Rectal smooth muscle tissue (tissue), 1 donor: ENCODE measurements at regions not wholly inside any gene's neighbourhood (a gene's known extent, or its start where the extent isn't known, plus 50 kb on each side); places are given as distances from the start of the nearest gene placed in this dataset.

ENCODE experiments used
- H3K27ac ChIP-seq: one replicate; pipeline ENCODE4 v1.7.0; 2013; ENCODE audit warnings: low read depth, low read length, inconsistent platforms
- H3K27me3 ChIP-seq: one replicate; pipeline ENCODE4 v1.7.0; 2013; ENCODE audit warnings: low read length; ENCODE audit not compliant: control insufficient read depth, insufficient read depth
- H3K36me3 ChIP-seq: one replicate; pipeline ENCODE4 v1.7.0; 2013; ENCODE audit warnings: low read length; ENCODE audit not compliant: control insufficient read depth, insufficient read depth
- H3K4me1 ChIP-seq: one replicate; pipeline ENCODE4 v1.7.0; 2013; ENCODE audit warnings: low read length; ENCODE audit not compliant: control insufficient read depth, insufficient read depth
- H3K4me3 ChIP-seq: one replicate; pipeline ENCODE4 v1.7.0; 2013; ENCODE audit warnings: low read length
- H3K9ac ChIP-seq: one replicate; pipeline ENCODE4 v1.7.0; 2013; ENCODE audit warnings: low read length

GRCh38 chr18:76643996-76644395 lies 149.0 kb upstream of the ZNF516 start:
- no peaks in the 10 kb centered on the region for H3K27me3 ChIP-seq
- H3K4me1 ChIP-seq: no peaks in the 10 kb centered on the region
- no peak overlapping the region for H3K9ac ChIP-seq
- H3K36me3 ChIP-seq: no peaks in the 10 kb centered on the region
- no peak overlapping the region for H3K27ac ChIP-seq
- no peak overlapping the region for H3K4me3 ChIP-seq

DNA sequence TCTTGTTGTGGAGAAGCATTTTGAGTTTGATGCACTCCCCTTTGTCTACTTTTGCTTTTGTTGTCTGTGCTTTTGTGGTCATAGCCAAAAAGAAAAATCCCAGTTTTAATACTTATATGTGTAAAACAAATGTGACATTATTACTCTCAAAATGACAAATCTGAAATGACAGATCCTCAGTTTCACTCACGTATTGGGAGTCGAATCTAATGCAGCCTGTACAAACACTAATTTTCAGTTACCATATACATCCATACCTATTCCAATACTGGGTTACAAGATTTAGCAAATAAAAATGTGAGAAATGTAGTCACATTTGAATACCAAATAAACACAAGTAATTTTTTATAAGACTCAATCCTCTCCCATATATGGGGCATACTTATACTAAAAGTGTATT lies 148.2 kb upstream of the ZNF516 start:
- no peak overlapping the region for H3K9ac ChIP-seq
- no peaks in the 10 kb centered on the region for H3K36me3 ChIP-seq
- H3K4me1 ChIP-seq: no peaks in the 10 kb centered on the region
- no peak overlapping the region for H3K4me3 ChIP-seq
- no peaks in the 10 kb centered on the region for H3K27me3 ChIP-seq
- no peak overlapping the region for H3K27ac ChIP-seq

GRCh38 chr18:76640438-76640837 lies 145.4 kb upstream of the ZNF516 start:
- H3K4me3 ChIP-seq: no peak overlapping the region
- no peaks in the 10 kb centered on the region for H3K27me3 ChIP-seq
- H3K9ac ChIP-seq: no peak overlapping the region
- H3K4me1 ChIP-seq: no peaks in the 10 kb centered on the region
- no peak overlapping the region for H3K27ac ChIP-seq
- no peaks in the 10 kb centered on the region for H3K36me3 ChIP-seq

- no peak overlapping the region for H3K4me3 ChIP-seq
- no peaks in the 10 kb centered on the region for H3K27me3 ChIP-seq
- no peak overlapping the region for H3K27ac ChIP-seq
- no peak overlapping the region for H3K9ac ChIP-seq
- H3K4me1 ChIP-seq: no peaks in the 10 kb centered on the region
- H3K36me3 ChIP-seq: no peaks in the 10 kb centered on the region
These were observed 139.5 kb upstream of the ZNF516 start for GRCh38 chr18:76634564-76634963.

GRCh38 chr18:76633588-76634269 lies 138.7 kb upstream of the ZNF516 start:
- no peak overlapping the region for H3K9ac ChIP-seq
- no peaks in the 10 kb centered on the region for H3K27me3 ChIP-seq
- no peak overlapping the region for H3K27ac ChIP-seq
- H3K4me1 ChIP-seq: no peaks in the 10 kb centered on the region
- no peak overlapping the region for H3K4me3 ChIP-seq
- no peaks in the 10 kb centered on the region for H3K36me3 ChIP-seq

GRCh38 chr18:76627444-76627843 lies 132.4 kb upstream of the ZNF516 start:
- Histone ChIP-seq H3K4me1 (no peaks in the 10 kb centered on the region), H3K9ac (no peak overlapping the region), H3K36me3 (no peaks in the 10 kb centered on the region), H3K27ac (no peak overlapping the region), H3K27me3 (no peaks in the 10 kb centered on the region), H3K4me3 (no peak overlapping the region)

DNA sequence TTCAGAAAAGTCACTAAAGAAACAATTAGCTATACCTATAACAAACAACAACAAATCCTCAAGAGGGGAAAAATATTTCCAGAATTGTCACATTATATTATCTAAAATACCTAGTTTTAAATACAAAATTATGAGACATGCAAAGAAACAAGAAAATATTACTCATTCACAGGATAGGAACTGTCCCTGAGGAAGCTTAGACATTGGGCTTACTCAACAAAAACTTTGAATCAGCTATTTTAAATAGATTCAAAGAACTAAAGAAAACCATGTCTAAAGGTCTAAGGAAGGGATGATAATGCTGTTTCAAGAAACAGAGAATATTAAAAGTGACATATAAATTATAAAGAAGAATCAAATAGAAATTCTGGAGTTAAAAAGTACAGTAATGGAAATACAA lies 131.9 kb upstream of the ZNF516 start:
- Histone ChIP-seq H3K27ac (no peak overlapping the region), H3K4me3 (no peak overlapping the region), H3K4me1 (no peaks in the 10 kb centered on the region), H3K9ac (no peak overlapping the region), H3K27me3 (no peaks in the 10 kb centered on the region), H3K36me3 (no peaks in the 10 kb centered on the region)

GRCh38 chr18:76622651-76623050 lies 127.6 kb upstream of the ZNF516 start:
- Histone ChIP-seq H3K4me1 (peaks cover 11% of the 10 kb centered on the region), H3K9ac (no peak overlapping the region), H3K27me3 (no peaks in the 10 kb centered on the region), H3K36me3 (no peaks in the 10 kb centered on the region), H3K27ac (no peak overlapping the region), H3K4me3 (no peak overlapping the region)

DNA sequence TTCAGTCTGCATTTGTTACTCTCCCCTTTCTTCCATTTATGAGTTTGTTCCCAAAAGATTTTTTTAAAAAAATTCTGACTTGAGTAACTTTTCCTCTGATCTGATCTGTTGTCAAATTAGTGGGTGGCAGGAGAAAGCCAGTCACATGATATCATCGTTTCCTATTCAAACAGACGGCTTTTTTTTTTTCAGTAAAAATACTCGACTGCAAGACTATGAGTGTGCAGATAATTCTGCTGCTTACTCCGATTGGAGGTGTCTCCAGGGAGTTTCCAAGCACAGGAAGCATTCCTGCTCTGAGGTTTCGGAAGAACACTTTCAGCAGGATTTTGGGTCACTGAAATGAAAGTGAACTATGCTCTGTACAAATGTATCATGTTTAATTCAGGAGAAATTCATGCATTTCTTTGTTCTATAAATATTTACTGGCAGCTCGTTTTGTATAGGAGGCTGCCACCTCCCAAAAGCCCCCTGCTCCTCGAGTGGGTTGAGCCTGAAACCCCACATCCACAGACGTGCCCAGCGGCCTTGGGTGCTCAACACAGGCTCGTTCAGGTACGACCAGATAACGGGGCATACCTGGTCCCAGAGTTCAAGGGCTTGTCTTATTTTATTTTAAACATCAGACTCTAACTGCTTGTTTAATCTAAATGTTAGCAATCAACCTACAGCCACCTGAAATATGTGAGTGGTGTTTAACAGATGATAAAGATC lies 126.9 kb upstream of the ZNF516 start:
- no peak overlapping the region for H3K4me3 ChIP-seq
- H3K9ac ChIP-seq: no peak overlapping the region
- H3K27me3 ChIP-seq: no peaks in the 10 kb centered on the region
- H3K4me1 ChIP-seq: peaks cover 11% of the 10 kb centered on the region
- H3K27ac ChIP-seq: no peak overlapping the region
- H3K36me3 ChIP-seq: no peaks in the 10 kb centered on the region

- no peaks in the 10 kb centered on the region for H3K36me3 ChIP-seq
- H3K4me3 ChIP-seq: no peak overlapping the region
- H3K4me1 ChIP-seq: peaks cover 11% of the 10 kb centered on the region
- no peak overlapping the region for H3K27ac ChIP-seq
- H3K9ac ChIP-seq: no peak overlapping the region
- no peaks in the 10 kb centered on the region for H3K27me3 ChIP-seq
These were observed 126.2 kb upstream of the ZNF516 start for GRCh38 chr18:76621226-76621625.

DNA sequence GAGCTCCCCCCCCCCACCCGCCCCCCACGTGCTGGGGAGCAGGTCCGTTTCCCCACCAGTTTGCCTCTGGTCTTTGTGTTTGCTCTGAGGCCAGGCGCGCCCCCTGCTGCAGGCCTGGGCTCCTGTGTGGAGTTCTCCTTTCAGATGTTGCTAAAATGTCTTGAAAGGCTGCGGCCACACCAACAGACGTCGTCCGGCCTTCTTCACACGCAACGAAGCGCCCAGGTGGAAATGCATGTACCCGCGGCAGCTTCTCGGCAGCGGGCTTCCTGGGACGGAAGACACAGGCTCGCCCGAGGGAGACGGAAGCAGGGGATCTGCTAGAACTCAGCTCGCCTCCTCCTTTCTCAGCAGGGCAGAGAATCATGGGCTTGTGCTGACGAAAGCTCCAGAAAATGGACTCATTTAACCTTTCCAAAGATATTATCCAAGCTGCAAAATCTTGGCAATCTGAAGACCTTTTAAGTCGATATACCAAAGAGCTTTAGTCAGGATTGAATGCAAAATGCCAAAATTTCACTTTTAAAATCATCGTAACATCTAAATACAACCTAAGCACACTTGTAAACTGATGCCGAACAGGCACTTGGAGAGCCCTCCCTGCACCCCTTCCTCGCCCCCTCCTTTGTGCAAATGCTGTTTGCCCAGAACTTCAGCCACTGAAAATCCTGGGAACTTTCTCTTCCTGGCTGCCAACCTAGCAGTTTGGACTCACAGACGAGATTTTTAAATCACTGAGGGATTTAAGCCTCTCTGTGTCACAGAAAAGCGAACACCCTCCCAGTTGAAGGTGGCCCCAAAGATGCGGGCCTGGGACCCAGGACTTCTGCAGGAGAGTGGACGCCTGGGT lies 125.5 kb upstream of the ZNF516 start:
- Histone ChIP-seq H3K4me3 (peak overlapping the region; percentile 73), H3K27ac (no peak overlapping the region), H3K36me3 (no peaks in the 10 kb centered on the region), H3K4me1 (peaks cover 11% of the 10 kb centered on the region), H3K27me3 (no peaks in the 10 kb centered on the region), H3K9ac (no peak overlapping the region)

DNA sequence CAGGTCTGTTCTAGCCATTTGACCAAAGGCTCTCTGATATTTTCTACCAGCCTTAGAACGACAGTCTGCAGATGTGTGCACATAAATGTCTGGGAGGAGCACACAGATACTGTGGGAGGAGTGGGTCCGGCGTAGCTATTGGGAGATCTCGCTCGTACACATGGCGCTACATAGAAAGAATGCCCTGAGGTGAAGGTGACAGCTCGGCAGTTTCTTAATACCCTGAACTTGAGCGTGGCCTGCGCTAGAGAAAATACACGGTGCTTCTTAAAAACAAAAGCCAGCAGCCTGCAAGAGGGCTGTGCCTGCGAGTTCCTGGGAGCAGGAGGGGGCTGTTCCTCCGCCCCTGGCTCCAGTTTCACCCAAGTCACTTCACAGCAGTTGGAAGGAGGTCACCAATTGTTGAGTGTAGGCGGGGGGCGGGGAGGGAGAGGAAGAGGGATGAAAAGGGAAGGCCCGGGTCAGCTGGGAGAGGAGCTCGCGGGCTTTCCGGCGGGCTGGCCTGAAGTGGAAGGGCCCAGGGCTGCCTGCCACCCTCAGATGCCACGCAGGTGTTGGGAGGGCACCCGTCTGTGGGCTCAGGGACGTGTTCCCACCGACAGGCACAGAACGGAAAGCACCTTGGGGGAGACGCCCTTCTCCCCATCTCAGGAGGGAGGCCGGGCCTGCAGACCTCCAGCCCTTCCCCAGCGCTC lies 124.7 kb upstream of the ZNF516 start:
- peaks cover 11% of the 10 kb centered on the region for H3K4me1 ChIP-seq
- no peaks in the 10 kb centered on the region for H3K36me3 ChIP-seq
- no peak overlapping the region for H3K9ac ChIP-seq
- no peaks in the 10 kb centered on the region for H3K27me3 ChIP-seq
- H3K4me3 ChIP-seq: peak overlapping the region; percentile 73
- peak overlapping the region; percentile 63 for H3K27ac ChIP-seq
